ENCODE measurements at regions not wholly inside any gene's neighbourhood (a gene's known extent, or its start where the extent isn't known, plus 50 kb on each side); places are given as distances from the start of the nearest gene placed in this dataset.

GRCh38 chrX:42496239-42496638 lies 281.7 kb downstream of the PPP1R2C start:
- TF ChIP-seq CTCF (IDR thresholded peaks at IDR 0.05; ENCODE audit: low read depth, low read length, poor library complexity, severe bottlenecking) (no peak), EZH2phosphoT487 (IDR thresholded peaks at IDR 0.05; ENCODE audit: borderline replicate concordance, low read length) (no peak)
